ENCODE measurements at regions not wholly inside any gene's neighbourhood (a gene's known extent, or its start where the extent isn't known, plus 50 kb on each side); places are given as distances from the start of the nearest gene placed in this dataset.

- no peak for DNase-seq
These were observed 259.8 kb upstream of the GNAI1 start for GRCh38 chr7:79874797-79875196.

GRCh38 chr7:79872176-79872575 lies 262.5 kb upstream of the GNAI1 start:
- DNase-seq, result no peak

DNA sequence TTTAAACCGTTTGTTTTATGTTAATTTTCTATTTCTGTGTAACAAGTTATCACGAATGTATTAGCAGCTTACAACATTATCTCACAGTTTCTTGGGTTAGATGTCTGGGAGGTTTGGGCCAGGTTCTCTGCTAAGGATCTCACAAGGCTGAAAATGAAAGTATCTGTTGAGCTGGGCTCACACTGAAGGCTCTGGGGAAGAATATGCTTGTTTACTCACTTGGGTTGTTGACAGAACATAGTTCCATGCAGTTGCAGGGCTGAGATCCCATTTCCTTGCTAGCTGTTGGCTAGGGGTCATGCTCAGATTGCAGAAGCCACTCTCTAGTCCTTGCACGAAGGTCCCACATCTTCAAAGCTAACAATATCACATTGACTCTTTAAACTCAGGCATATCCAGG lies 266.6 kb upstream of the GNAI1 start:
- DNase-seq, result no peak

GRCh38 chr7:79862447-79863210 lies 272.0 kb upstream of the GNAI1 start:
- no peak for DNase-seq

DNA sequence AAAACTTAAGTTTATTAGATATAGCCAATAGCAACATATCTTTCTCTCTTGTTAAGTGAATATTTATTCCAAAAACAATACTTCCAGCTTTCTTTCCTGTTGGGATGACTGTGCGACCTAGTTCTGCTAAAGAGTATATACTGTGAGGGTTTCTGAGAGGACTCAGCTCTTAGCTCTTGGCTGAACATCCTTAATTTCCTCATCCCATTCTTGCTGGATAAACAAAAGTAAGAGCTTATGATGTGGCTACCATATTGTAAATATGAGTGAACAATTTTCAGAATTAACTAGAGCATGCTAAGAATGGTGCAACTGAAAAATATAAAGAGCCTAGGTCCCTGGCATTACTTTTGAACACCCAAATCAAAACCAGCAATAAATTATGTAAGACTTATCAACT lies 279.5 kb upstream of the GNAI1 start:
- no peak for DNase-seq

DNA sequence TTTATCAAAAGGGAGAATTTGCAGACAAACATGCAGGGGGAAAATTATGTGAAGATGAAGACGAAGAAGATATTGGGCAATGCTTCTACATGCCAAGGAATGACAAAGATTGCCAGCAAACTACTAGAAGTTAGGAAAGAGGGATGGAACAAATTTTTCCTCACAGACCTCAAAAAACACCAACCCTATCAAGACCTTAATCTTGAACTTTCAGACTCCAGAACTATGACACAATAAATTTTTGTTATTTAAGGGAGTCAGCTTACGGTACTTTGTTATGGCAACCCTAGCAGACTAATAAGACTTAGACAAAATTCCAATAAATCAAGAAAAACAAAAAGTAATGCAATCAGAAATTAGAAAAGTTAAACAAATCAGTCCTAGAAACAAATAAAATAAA lies 280.0 kb upstream of the GNAI1 start:
- no peak for DNase-seq

- no peak for DNase-seq
These were observed 296.7 kb upstream of the GNAI1 start for GRCh38 chr7:79837915-79838314.

DNA sequence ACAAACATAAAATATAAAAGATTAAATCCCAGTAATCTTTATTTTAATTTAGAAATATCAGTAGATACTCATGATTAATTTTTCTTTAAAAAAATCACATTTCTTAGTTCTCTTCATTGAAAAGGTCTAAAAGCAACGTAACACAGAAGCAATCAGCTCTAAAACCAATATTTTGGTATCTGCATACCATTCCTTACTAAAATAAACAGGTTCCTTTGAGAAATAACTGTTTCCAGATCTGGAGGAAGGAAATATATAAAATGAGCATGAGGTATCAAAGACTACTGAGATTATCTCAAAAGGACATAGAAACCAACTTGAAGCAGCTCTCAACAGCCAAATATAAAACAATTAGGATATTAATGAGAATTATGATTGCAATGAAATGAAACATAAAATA lies 301.0 kb upstream of the GNAI1 start:
- no peak for DNase-seq

- DNase-seq, result no peak
These were observed 305.8 kb upstream of the GNAI1 start for GRCh38 chr7:79828866-79829265.

GRCh38 chr7:79823246-79823951 lies 311.2 kb upstream of the GNAI1 start:
- no peak for DNase-seq

GRCh38 chr7:79822620-79823240 lies 311.9 kb upstream of the GNAI1 start:
- DNase-seq, result no peak

- DNase-seq, result peak in 35 of 56 donors; percentile 0 to 54 (median 8)
These were observed 314.2 kb upstream of the GNAI1 start for GRCh38 chr7:79820387-79820786.

DNA sequence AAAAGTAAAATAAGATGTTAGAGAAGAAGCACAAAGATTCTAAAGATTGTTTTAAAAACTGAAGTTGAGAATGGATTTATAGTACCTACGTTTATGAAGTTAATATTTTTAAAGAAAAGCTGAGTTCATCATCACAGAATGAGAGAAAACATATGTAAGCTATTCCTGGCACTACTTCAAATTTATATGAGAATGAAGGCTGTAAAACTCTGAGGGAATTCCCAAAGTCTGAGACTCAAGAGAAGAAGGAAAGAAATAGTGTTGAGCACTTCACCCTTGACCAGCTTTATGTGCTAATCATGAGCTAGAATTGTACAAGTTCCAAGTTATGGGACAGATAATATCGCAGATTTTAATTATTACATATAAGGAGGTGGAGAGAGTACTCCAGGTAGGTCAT lies 323.7 kb upstream of the GNAI1 start:
- DNase-seq, result no peak

GRCh38 chr7:79806161-79806734 lies 328.4 kb upstream of the GNAI1 start:
- no peak for DNase-seq

GRCh38 chr7:79790656-79791262 lies 337.3 kb upstream of the MAGI2 start:
- no peak for DNase-seq

GRCh38 chr7:79789584-79790345 lies 336.3 kb upstream of the MAGI2 start:
- DNase-seq, result no peak

- DNase-seq, result no peak
These were observed 334.2 kb upstream of the MAGI2 start for GRCh38 chr7:79787623-79788022.

GRCh38 chr7:79787096-79787495 lies 333.6 kb upstream of the MAGI2 start:
- no peak for DNase-seq

- no peak for DNase-seq
These were observed 332.7 kb upstream of the MAGI2 start for GRCh38 chr7:79786187-79786586.

DNA sequence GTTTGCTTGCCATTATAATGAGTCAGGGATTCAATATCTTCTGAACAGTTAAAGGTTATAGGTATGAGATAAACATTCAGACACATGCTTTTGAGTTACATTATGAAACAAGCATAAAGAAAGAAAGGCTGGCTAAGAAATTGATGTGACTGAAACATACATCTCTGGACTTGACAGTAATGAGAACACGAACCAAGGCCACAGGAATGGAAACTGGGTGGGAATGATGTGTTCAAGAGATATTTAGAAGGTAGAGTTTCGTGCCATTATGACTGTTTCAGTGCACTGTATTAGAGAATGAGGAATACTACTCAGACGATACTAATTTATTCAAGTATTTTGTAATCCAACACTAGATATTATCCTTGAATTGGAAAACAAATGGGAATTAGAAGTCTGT lies 332.1 kb upstream of the MAGI2 start:
- DNase-seq, result no peak

DNA sequence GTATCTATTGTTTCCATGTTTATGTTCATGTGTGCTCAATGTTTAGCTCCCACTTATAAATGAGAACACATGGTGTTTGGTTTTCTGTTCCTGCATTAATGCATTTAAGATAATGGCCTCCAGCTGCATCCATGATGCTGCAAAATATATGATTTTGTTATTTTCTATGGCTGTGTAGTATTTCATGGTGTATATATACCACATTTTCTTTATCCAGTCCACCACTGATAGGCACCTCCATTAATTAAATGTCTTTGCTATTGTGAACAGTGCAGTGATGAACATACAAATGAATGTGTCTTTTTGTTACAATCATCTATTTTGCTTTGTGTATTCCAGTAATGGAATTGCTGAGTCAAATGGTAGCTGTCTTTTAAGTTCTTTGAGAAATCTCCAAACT lies 329.4 kb upstream of the MAGI2 start:
- DNase-seq, result no peak
